ENCODE measurements at regions not wholly inside any gene's neighbourhood (a gene's known extent, or its start where the extent isn't known, plus 50 kb on each side); places are given as distances from the start of the nearest gene placed in this dataset.
"Not testable (repeated sequence)": the region's sequence is repeated elsewhere in the genome, so short reads cannot be mapped to it uniquely, and the experiment has no call there.

- Histone ChIP-seq H3K4me3 (ENCODE audit: low read depth, low read length) (no peak overlapping the region), H3K27me3 (ENCODE audit: control insufficient read depth, insufficient read depth, low read length) (no peaks in the 10 kb centered on the region), H3K4me1 (ENCODE audit: control insufficient read depth, insufficient read depth, low read length, poor library complexity, severe bottlenecking) (no peaks in the 10 kb centered on the region), H3K9me3 (ENCODE audit: control insufficient read depth in 2 of 2, low read length in 2 of 2) (no peaks in the 10 kb centered on the region), H3K36me3 (ENCODE audit: control insufficient read depth, insufficient read depth, low read length) (no peaks in the 10 kb centered on the region), H3K27ac (ENCODE audit: insufficient read depth, low read length, poor library complexity, severe bottlenecking) (no peak overlapping the region)
- Mint-ChIP-seq H3K27me3 (no peaks in the 10 kb centered on the region), H3K4me1 (no peaks in the 10 kb centered on the region), H3K9me3 (peaks cover 1 to 18% (median 7%) of the 10 kb centered on the region in 7 donors), H3K36me3 (no peaks in the 10 kb centered on the region), H3K27ac (no peak overlapping the region), H3K4me3 (no peak overlapping the region)
- no peak for DNase-seq
- ATAC-seq (ENCODE audit: low read depth in 2 of 2): no peak
These were observed 393.7 kb upstream of the GRM7 start for GRCh38 chr3:6467186-6467585.

- no peaks in the 10 kb centered on the region for H3K27me3 ChIP-seq (ENCODE audit: control insufficient read depth, insufficient read depth, low read length)
- no peak overlapping the region for H3K27ac Mint-ChIP-seq
- H3K9me3 ChIP-seq (ENCODE audit: control insufficient read depth in 2 of 2, low read length in 2 of 2): no peaks in the 10 kb centered on the region
- peaks cover 1 to 15% (median 5%) of the 10 kb centered on the region in 7 donors for H3K9me3 Mint-ChIP-seq
- H3K4me1 Mint-ChIP-seq: no peaks in the 10 kb centered on the region
- no peaks in the 10 kb centered on the region for H3K36me3 Mint-ChIP-seq
- no peaks in the 10 kb centered on the region for H3K36me3 ChIP-seq (ENCODE audit: control insufficient read depth, insufficient read depth, low read length)
- H3K4me3 Mint-ChIP-seq: no peak overlapping the region
- no peaks in the 10 kb centered on the region for H3K27me3 Mint-ChIP-seq
- DNase-seq (no peak), ATAC-seq (ENCODE audit: low read depth in 2 of 2) (no peak)
- no peak overlapping the region for H3K27ac ChIP-seq (ENCODE audit: insufficient read depth, low read length, poor library complexity, severe bottlenecking)
- H3K4me1 ChIP-seq (ENCODE audit: control insufficient read depth, insufficient read depth, low read length, poor library complexity, severe bottlenecking): no peaks in the 10 kb centered on the region
- H3K4me3 ChIP-seq (ENCODE audit: low read depth, low read length): no peak overlapping the region
These were observed 392.3 kb upstream of the GRM7 start for GRCh38 chr3:6468589-6468988.

GRCh38 chr3:6471744-6472143, 389.2 kb upstream of the GRM7 start:
- H3K36me3 ChIP-seq (ENCODE audit: control insufficient read depth, insufficient read depth, low read length): no peaks in the 10 kb centered on the region
- ATAC-seq (ENCODE audit: low read depth in 2 of 2): no peak

GRCh38 chr3:6490487-6491327, 370.2 kb upstream of the GRM7 start:
- DNase-seq; H3K36me3 Mint-ChIP-seq; ATAC-seq (ENCODE audit: low read depth in 2 of 2); H3K4me3 Mint-ChIP-seq; H3K27me3 Mint-ChIP-seq; H3K4me1 Mint-ChIP-seq; H3K4me1 ChIP-seq (ENCODE audit: control insufficient read depth, insufficient read depth, low read length, poor library complexity, severe bottlenecking); H3K27ac Mint-ChIP-seq; H3K27me3 ChIP-seq (ENCODE audit: control insufficient read depth, insufficient read depth, low read length); H3K4me3 ChIP-seq (ENCODE audit: low read depth, low read length); H3K36me3 ChIP-seq (ENCODE audit: control insufficient read depth, insufficient read depth, low read length); H3K27ac ChIP-seq (ENCODE audit: insufficient read depth, low read length, poor library complexity, severe bottlenecking); H3K9me3 ChIP-seq (ENCODE audit: control insufficient read depth in 2 of 2, low read length in 2 of 2): not testable (repeated sequence)
- H3K9me3 Mint-ChIP-seq: peaks cover 0 to 13% (median 1%) of the 10 kb centered on the region in 7 donors

More at GRCh38 chr3:6471744-6472143, 389.2 kb upstream of the GRM7 start:
- no peaks in the 10 kb centered on the region for H3K27me3 ChIP-seq (ENCODE audit: control insufficient read depth, insufficient read depth, low read length)
- peaks cover 0 to 4% of the 10 kb centered on the region in 2 experiments for H3K9me3 ChIP-seq (ENCODE audit: control insufficient read depth in 2 of 2, low read length in 2 of 2)
- peaks cover 0 to 13% (median 4%) of the 10 kb centered on the region in 7 donors for H3K9me3 Mint-ChIP-seq
- H3K4me3 Mint-ChIP-seq: no peak overlapping the region
- H3K27me3 Mint-ChIP-seq: no peaks in the 10 kb centered on the region
- H3K4me1 Mint-ChIP-seq: no peaks in the 10 kb centered on the region
- DNase-seq: no peak
- no peaks in the 10 kb centered on the region for H3K36me3 Mint-ChIP-seq
- no peaks in the 10 kb centered on the region for H3K4me1 ChIP-seq (ENCODE audit: control insufficient read depth, insufficient read depth, low read length, poor library complexity, severe bottlenecking)
- no peak overlapping the region for H3K4me3 ChIP-seq (ENCODE audit: low read depth, low read length)
- no peak overlapping the region for H3K27ac ChIP-seq (ENCODE audit: insufficient read depth, low read length, poor library complexity, severe bottlenecking)
- no peak overlapping the region for H3K27ac Mint-ChIP-seq

GRCh38 chr3:6491768-6492167, 369.1 kb upstream of the GRM7 start:
- Mint-ChIP-seq H3K27ac (no peak overlapping the region), H3K4me3 (no peak overlapping the region), H3K9me3 (peaks cover 0 to 20% (median 1%) of the 10 kb centered on the region in 7 donors), H3K4me1 (no peaks in the 10 kb centered on the region), H3K27me3 (no peaks in the 10 kb centered on the region), H3K36me3 (no peaks in the 10 kb centered on the region)
- ATAC-seq (ENCODE audit: low read depth in 2 of 2) (no peak), DNase-seq (no peak)
- Histone ChIP-seq H3K4me3 (ENCODE audit: low read depth, low read length) (no peak overlapping the region), H3K36me3 (ENCODE audit: control insufficient read depth, insufficient read depth, low read length) (no peaks in the 10 kb centered on the region), H3K27me3 (ENCODE audit: control insufficient read depth, insufficient read depth, low read length) (no peaks in the 10 kb centered on the region), H3K9me3 (ENCODE audit: control insufficient read depth in 2 of 2, low read length in 2 of 2) (no peaks in the 10 kb centered on the region), H3K27ac (ENCODE audit: insufficient read depth, low read length, poor library complexity, severe bottlenecking) (no peak overlapping the region), H3K4me1 (ENCODE audit: control insufficient read depth, insufficient read depth, low read length, poor library complexity, severe bottlenecking) (no peaks in the 10 kb centered on the region)

- Mint-ChIP-seq H3K36me3 (no peaks in the 10 kb centered on the region), H3K27ac (no peak overlapping the region), H3K4me1 (no peaks in the 10 kb centered on the region), H3K27me3 (no peaks in the 10 kb centered on the region), H3K9me3 (peaks cover 0 to 25% (median 1%) of the 10 kb centered on the region in 7 donors), H3K4me3 (no peak overlapping the region)
- H3K9me3 ChIP-seq (ENCODE audit: control insufficient read depth in 2 of 2, low read length in 2 of 2): no peaks in the 10 kb centered on the region
- H3K4me3 ChIP-seq (ENCODE audit: low read depth, low read length): no peak overlapping the region
- no peaks in the 10 kb centered on the region for H3K27me3 ChIP-seq (ENCODE audit: control insufficient read depth, insufficient read depth, low read length)
- no peak for ATAC-seq (ENCODE audit: low read depth in 2 of 2)
- H3K27ac ChIP-seq (ENCODE audit: insufficient read depth, low read length, poor library complexity, severe bottlenecking): no peak overlapping the region
- H3K4me1 ChIP-seq (ENCODE audit: control insufficient read depth, insufficient read depth, low read length, poor library complexity, severe bottlenecking): no peaks in the 10 kb centered on the region
- no peak for DNase-seq
- no peaks in the 10 kb centered on the region for H3K36me3 ChIP-seq (ENCODE audit: control insufficient read depth, insufficient read depth, low read length)
These were observed 368.6 kb upstream of the GRM7 start for GRCh38 chr3:6492306-6492705.

GRCh38 chr3:6498944-6499343, 362.0 kb upstream of the GRM7 start:
- H3K4me3 Mint-ChIP-seq; H3K4me1 Mint-ChIP-seq; H3K9me3 ChIP-seq (ENCODE audit: control insufficient read depth in 2 of 2, low read length in 2 of 2); H3K36me3 ChIP-seq (ENCODE audit: control insufficient read depth, insufficient read depth, low read length); ATAC-seq (ENCODE audit: low read depth in 2 of 2); H3K27me3 ChIP-seq (ENCODE audit: control insufficient read depth, insufficient read depth, low read length); H3K4me1 ChIP-seq (ENCODE audit: control insufficient read depth, insufficient read depth, low read length, poor library complexity, severe bottlenecking); H3K27ac ChIP-seq (ENCODE audit: insufficient read depth, low read length, poor library complexity, severe bottlenecking); H3K27ac Mint-ChIP-seq; H3K4me3 ChIP-seq (ENCODE audit: low read depth, low read length); H3K27me3 Mint-ChIP-seq; DNase-seq; H3K36me3 Mint-ChIP-seq: not testable (repeated sequence)
- peaks cover 0 to 43% (median 9%) of the 10 kb centered on the region in 7 donors for H3K9me3 Mint-ChIP-seq

GRCh38 chr3:6504347-6504746, 356.6 kb upstream of the GRM7 start:
- no peak overlapping the region for H3K4me3 ChIP-seq (ENCODE audit: low read depth, low read length)
- Mint-ChIP-seq H3K4me1 (no peaks in the 10 kb centered on the region), H3K4me3 (no peak overlapping the region), H3K27ac (no peak overlapping the region), H3K9me3 (peaks cover 0 to 29% (median 13%) of the 10 kb centered on the region in 7 donors), H3K36me3 (no peaks in the 10 kb centered on the region), H3K27me3 (no peaks in the 10 kb centered on the region)
- no peaks in the 10 kb centered on the region for H3K4me1 ChIP-seq (ENCODE audit: control insufficient read depth, insufficient read depth, low read length, poor library complexity, severe bottlenecking)
- H3K9me3 ChIP-seq (ENCODE audit: control insufficient read depth in 2 of 2, low read length in 2 of 2): no peaks in the 10 kb centered on the region
- ATAC-seq (ENCODE audit: low read depth in 2 of 2) (no peak), DNase-seq (no peak)
- no peaks in the 10 kb centered on the region for H3K36me3 ChIP-seq (ENCODE audit: control insufficient read depth, insufficient read depth, low read length)
- H3K27ac ChIP-seq (ENCODE audit: insufficient read depth, low read length, poor library complexity, severe bottlenecking): no peak overlapping the region
- no peaks in the 10 kb centered on the region for H3K27me3 ChIP-seq (ENCODE audit: control insufficient read depth, insufficient read depth, low read length)

Data from CD4-positive, CD25-positive, alpha-beta regulatory T cell (primary cell).